HEK293T (cell line): ENCODE measurements at regions not wholly inside any gene's neighbourhood (a gene's known extent, or its start where the extent isn't known, plus 50 kb on each side); places are given as distances from the start of the nearest gene placed in this dataset.

Experiments used
- ARNT ChIP-seq: fragments of 450-650 bp; IDR thresholded peaks from 2 replicates; pipeline ENCODE4 v1.6.1; 2017; ENCODE audit warnings: mild to moderate bottlenecking
- BHLHE40 ChIP-seq: fragments of 450-650 bp; IDR thresholded peaks from 2 replicates; pipeline ENCODE4 v1.6.1; 2016; ENCODE audit warnings: mild to moderate bottlenecking, moderate library complexity, borderline replicate concordance
- CTBP1 ChIP-seq: fragments of 450-650 bp; IDR thresholded peaks from 2 replicates; pipeline ENCODE4 v1.6.1; 2016; ENCODE audit warnings: borderline replicate concordance
- FOXA1 ChIP-seq: fragments of 450-650 bp; IDR thresholded peaks from 2 replicates; pipeline ENCODE4 v1.6.1; 2016; ENCODE audit warnings: mild to moderate bottlenecking
- FOXK2 ChIP-seq: fragments of 450-650 bp; IDR thresholded peaks from 2 replicates; pipeline ENCODE4 v1.6.1; 2016; ENCODE audit warnings: mild to moderate bottlenecking
- FOXM1 ChIP-seq: fragments of 450-650 bp; IDR thresholded peaks from 2 replicates; pipeline ENCODE4 v1.6.1; 2017; ENCODE audit warnings: mild to moderate bottlenecking, borderline replicate concordance
- HDGF ChIP-seq: fragments of 450-650 bp; IDR thresholded peaks from 2 replicates; pipeline ENCODE4 v1.6.1; 2017; ENCODE audit warnings: antibody characterized with exemption, borderline replicate concordance
- NFRKB ChIP-seq: fragments of 450-650 bp; IDR thresholded peaks from 2 replicates; pipeline ENCODE4 v1.6.1; 2016; ENCODE audit warnings: mild to moderate bottlenecking, moderate library complexity
- SP1 ChIP-seq: fragments of 450-650 bp; IDR thresholded peaks from 2 replicates; pipeline ENCODE4 v1.6.1; 2017
- TARDBP ChIP-seq: fragments of 450-650 bp; IDR thresholded peaks from 2 replicates; pipeline ENCODE4 v1.6.1; 2016
- TF ChIP-seq, protein P1 (sequence below): fragments of 450-650 bp; IDR thresholded peaks from 2 replicates; pipeline ENCODE4 v1.6.1; 2016

- no peak for TF ChIP-seq FOXK2
- TF ChIP-seq BHLHE40 = no peak
- TF ChIP-seq, protein P1, sequence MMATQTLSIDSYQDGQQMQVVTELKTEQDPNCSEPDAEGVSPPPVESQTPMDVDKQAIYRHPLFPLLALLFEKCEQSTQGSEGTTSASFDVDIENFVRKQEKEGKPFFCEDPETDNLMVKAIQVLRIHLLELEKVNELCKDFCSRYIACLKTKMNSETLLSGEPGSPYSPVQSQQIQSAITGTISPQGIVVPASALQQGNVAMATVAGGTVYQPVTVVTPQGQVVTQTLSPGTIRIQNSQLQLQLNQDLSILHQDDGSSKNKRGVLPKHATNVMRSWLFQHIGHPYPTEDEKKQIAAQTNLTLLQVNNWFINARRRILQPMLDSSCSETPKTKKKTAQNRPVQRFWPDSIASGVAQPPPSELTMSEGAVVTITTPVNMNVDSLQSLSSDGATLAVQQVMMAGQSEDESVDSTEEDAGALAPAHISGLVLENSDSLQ = no peak
- TF ChIP-seq FOXA1 = no peak
- TF ChIP-seq SP1 = no peak
- TF ChIP-seq CTBP1 = no peak
- TF ChIP-seq HDGF = no peak
- no peak for TF ChIP-seq NFRKB
- TF ChIP-seq ARNT = no peak
- TF ChIP-seq TARDBP = no peak
- no peak for TF ChIP-seq FOXM1
Measured at GRCh38 chr9:119639287-119639955, 270.2 kb upstream of the BRINP1 start.
